M059J (cell line): ENCODE measurements at regions not wholly inside any gene's neighbourhood (a gene's known extent, or its start where the extent isn't known, plus 50 kb on each side); places are given as distances from the start of the nearest gene placed in this dataset.
A peak's percentile ranks its signal among the peaks of the same experiment; 100 is the strongest.
"Not testable (repeated sequence)": the region's sequence is repeated elsewhere in the genome, so short reads cannot be mapped to it uniquely, and the experiment has no call there.

ENCODE experiments used
- DNase-seq: peaks from one replicate; pipeline ENCODE4 v3.0.0-alpha.2; 2012; ENCODE audit warnings: low read depth

- DNase-seq: no peak
These were observed 139.1 kb downstream of the CDH26 start for GRCh38 chr20:60097285-60097684.

- no peak for DNase-seq
These were observed 142.6 kb downstream of the CDH26 start for GRCh38 chr20:60100780-60101179.

- DNase-seq: peak; percentile 72
These were observed 143.1 kb downstream of the CDH26 start for GRCh38 chr20:60101201-60101890.

GRCh38 chr20:60101891-60102281, 143.7 kb downstream of the CDH26 start:
- peak; percentile 74 for DNase-seq

GRCh38 chr20:60102665-60103210, 144.5 kb downstream of the CDH26 start:
- peak; percentile 37 for DNase-seq

- no peak for DNase-seq
These were observed 147.0 kb downstream of the CDH26 start for GRCh38 chr20:60104993-60105803.

GRCh38 chr20:60106186-60106585, 148.0 kb downstream of the CDH26 start:
- not testable (repeated sequence) for DNase-seq

GRCh38 chr20:60107621-60108390, 149.6 kb downstream of the CDH26 start:
- DNase-seq: no peak

- DNase-seq: peak; percentile 91
These were observed 150.2 kb downstream of the CDH26 start for GRCh38 chr20:60108397-60108796.

GRCh38 chr20:60113024-60113724, 155.0 kb downstream of the CDH26 start:
- DNase-seq: no peak

GRCh38 chr20:60113771-60114170, 155.5 kb downstream of the CDH26 start:
- no peak for DNase-seq

- DNase-seq: no peak
These were observed 157.2 kb downstream of the CDH26 start for GRCh38 chr20:60115451-60115850.

- no peak for DNase-seq
These were observed 158.1 kb downstream of the CDH26 start for GRCh38 chr20:60116128-60116909.

- DNase-seq: peak; percentile 64
These were observed 158.8 kb downstream of the CDH26 start for GRCh38 chr20:60117065-60117464.

- no peak for DNase-seq
These were observed 163.7 kb downstream of the CDH26 start for GRCh38 chr20:60121903-60122302.

GRCh38 chr20:60122671-60123070, 164.4 kb downstream of the CDH26 start:
- DNase-seq: no peak

- DNase-seq: peak; percentile 58
These were observed 164.9 kb downstream of the CDH26 start for GRCh38 chr20:60123096-60123495.

- peak; percentile 44 for DNase-seq
These were observed 165.4 kb downstream of the CDH26 start for GRCh38 chr20:60123652-60124051.

- DNase-seq: no peak
These were observed 166.7 kb downstream of the CDH26 start for GRCh38 chr20:60124776-60125381.

- no peak for DNase-seq
These were observed 167.3 kb downstream of the CDH26 start for GRCh38 chr20:60125513-60125912.
